ENCODE measurements at regions not wholly inside any gene's neighbourhood (a gene's known extent, or its start where the extent isn't known, plus 50 kb on each side); places are given as distances from the start of the nearest gene placed in this dataset.

GRCh38 chr4:158006990-158007389 lies 165.8 kb downstream of the GASK1B start:
- DNase-seq: peak in 1 of 3 experiments; percentile 5

GRCh38 chr4:158005021-158005420 lies 167.8 kb downstream of the GASK1B start:
- DNase-seq: no peak

DNA sequence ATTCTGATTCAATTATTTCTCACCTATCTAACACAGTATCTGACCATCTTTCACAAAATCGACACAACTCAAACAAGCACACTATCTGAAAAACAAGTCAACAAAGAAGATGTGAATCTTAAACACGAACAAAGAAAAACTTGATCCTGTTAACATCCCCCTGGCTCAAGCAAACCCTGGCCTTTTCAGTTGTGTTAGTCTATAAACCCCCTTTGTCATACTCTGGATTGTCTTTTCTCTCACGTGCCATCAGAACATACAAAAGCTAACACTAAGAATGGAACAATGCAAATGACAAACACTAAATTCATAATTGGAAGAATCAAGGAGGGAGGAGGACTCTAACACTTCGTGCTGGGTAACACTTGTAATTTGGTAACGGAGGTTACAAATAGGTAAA lies 168.7 kb downstream of the GASK1B start:
- no peak for DNase-seq

- peak in 1 of 3 experiments; percentile 9 for DNase-seq
Observed at GRCh38 chr4:158003212-158003611, 169.6 kb downstream of the GASK1B start.

GRCh38 chr4:158002173-158002572 lies 170.7 kb downstream of the GASK1B start:
- no peak for DNase-seq

DNA sequence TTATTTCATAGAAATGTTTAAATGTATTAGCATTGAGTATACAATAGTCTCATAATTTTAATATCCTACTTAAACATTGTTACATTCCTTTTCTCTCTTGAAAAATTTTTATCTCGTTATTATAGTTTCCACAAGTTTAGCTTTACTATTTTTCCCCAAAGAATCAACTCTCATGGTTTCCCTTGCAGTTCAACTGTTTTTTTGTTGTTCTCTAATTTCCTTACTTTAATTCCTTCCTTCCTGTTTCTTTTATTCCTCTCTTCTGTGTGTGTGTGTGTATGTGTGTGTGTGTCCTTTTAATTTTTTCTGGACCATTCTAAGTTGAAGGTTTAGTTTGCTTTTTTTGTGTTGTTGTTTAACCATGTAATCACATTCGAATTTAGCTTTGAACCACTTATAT lies 171.1 kb downstream of the GASK1B start:
- DNase-seq: no peak

DNA sequence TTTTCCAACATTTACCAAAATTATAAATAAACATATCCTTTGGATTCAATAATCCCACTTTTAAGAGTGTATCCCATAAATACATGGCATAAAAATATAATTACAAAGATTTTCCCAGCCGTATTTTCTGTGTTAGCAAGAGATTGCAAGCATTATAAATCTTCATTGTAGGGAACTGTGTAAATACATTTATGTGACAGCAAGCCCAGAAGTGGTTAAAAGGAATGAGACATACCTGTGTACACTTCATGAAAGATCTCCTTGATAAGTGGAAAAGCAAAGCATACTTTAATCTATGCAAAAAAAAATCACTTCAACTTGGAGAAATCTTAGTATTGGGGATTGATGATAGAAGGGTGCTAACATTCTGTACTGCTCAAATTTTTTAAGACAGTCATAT lies 173.1 kb downstream of the GASK1B start:
- peak in 1 of 3 experiments; percentile 7 for DNase-seq

GRCh38 chr4:157997296-157997695 lies 175.5 kb downstream of the GASK1B start:
- DNase-seq: no peak

GRCh38 chr4:157996061-157997028 lies 176.5 kb downstream of the GASK1B start:
- DNase-seq: peak in 1 of 3 experiments; percentile 49

DNA sequence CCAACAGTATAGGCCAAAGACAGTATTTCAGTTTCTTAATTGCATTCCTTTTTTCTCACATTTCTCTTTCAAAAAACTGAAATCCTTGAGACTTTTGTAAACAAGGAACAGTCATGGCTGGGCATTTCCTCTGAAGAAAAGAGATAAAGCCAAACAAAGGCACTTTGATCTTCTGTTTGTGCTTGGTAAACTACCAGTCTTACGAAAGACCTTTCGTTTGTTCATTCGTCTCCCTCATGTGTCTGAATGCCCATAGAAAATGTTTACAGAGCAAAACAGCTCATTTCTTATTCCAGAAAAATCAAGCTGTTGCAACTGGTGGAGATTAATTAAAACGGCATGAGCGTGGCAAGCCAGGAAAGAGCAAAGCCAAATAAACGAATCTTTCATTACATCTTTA lies 178.0 kb downstream of the GASK1B start:
- DNase-seq: peak in 1 of 3 experiments; percentile 30

DNA sequence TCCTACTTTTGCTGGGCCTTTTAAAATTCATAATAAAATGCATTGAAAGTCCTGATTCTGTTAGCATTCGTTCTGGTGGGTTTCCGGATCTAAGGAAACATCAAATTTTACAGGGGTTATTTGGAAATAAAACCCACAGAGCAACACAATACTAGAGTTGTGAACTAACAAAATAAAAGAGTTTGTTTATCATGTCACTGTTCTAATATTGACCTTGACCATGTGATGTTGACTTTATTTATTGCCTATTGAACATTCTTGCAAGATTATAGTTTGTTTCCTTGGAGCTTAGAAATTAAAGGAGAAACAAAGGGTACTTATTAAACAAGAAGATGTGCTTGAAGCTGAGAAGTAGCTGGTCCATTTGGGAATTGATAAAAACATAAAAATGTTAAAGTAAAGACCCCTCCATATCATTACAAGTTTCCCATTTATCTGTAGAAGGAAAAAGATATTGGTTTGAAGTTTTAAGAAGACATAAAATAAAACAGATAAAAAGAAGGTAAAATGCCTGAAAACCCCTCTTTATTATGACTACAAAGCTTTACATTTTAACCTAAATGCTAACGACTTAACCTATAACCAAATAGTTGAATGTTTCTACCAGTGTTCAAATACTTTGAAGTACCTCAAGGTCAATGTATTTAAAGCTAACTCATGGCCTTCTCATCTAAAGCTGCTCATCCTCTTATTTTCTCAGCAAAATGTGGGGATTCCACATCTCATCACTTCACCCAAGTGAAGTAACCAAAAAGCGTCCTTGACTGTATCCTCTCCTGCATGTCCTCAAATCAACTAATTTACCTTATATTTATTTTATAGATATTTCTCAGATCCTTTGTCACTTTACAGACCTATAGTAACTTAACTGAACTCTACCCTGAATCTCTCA lies 179.6 kb downstream of the GASK1B start:
- peak in 1 of 3 experiments; percentile 24 for DNase-seq

- peak; percentile 23 to 86 (median 37) for DNase-seq
Observed at GRCh38 chr4:157992038-157992705, 180.7 kb downstream of the GASK1B start.

DNA sequence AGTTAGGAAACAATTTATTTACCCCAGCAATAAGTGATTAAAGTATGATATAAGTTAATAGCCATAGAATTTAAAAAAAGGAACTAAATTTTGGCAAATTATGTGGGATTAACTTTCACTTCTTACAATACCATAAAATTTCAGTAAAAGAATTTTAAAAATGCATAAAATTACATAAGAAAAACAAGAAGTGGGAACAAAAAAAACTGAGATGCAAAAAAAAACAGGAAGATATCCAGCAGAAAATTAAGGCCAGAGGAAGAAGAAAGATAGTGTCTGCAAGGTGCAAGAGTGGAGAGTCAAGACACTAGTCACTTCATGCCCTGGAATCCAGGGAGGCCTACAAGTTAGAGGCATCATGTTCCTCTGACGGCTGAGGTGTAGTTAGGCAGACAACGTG lies 184.2 kb downstream of the GASK1B start:
- no peak for DNase-seq

DNA sequence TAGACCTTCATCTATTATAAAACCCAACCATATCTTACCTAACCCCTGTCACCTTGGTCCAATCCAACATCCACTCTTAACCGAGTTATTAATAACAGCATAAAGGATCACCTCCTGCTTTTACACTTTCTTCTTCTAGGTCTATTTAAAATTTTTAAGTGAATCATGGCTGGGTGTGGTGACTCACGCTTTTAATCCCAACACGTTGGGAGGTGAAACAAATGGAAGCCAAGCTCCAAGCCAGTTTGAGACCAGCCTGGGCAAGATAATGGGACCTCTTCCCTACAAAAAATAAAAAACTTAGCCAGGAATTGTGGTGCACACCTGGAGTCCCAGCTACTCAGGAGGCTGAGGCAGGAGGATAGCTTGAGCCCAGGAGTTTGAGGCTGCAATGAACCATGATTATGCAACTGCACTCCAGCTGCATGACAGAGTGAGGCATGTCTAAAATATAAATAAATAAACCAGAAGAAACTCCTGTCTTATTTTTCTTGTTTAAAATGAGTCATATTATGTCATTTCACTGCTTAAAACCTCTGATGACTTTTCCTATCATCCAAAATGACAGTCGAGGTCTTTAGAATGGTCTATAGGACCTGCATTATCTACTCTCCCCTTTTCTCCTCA lies 188.4 kb downstream of the GASK1B start:
- DNase-seq: no peak

GRCh38 chr4:157983300-157983699 lies 189.5 kb downstream of the GASK1B start:
- no peak for DNase-seq

- DNase-seq: no peak
Observed at GRCh38 chr4:157980158-157980557, 192.7 kb downstream of the GASK1B start.

DNA sequence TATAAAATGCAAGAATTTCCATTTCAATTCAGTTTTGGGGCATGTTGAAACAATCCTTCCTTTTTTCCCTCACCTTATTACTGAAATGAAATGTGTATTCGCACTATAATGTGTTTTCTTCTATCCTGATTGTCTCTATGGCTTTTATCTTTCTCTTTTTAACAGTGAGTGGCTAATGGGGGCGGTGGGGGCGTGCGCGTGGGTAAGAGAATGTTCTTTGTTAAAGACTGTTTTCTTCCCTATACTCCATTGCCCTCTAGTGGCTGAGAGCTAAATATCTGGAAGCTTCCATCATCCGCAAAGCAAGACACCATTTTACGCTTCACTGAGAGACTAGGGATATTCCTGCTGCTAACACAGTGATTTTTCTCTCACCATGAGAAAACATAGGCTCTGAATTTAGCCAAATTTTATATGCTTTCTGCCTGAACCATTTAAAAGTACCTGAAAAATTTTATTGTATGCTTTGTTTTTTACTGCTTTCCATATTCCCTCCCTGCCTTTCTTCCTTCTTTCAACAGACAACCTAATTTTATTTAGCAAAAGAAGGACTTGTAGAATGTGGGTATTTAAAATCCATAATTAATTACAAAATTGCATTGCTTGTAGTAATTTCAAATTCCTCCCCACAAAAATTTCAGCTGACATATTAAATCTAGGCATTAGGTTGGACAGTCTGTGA lies 194.0 kb downstream of the GASK1B start:
- peak; percentile 64 to 91 (median 67) for DNase-seq

GRCh38 chr4:157977086-157977485 lies 195.7 kb downstream of the GASK1B start:
- no peak for DNase-seq

- no peak for DNase-seq
Observed at GRCh38 chr4:157973297-157973696, 199.5 kb downstream of the GASK1B start.

- no peak for DNase-seq
Observed at GRCh38 chr4:157964463-157964862, 208.4 kb downstream of the GASK1B start.

GRCh38 chr4:157961229-157961990 lies 211.4 kb downstream of the GASK1B start:
- peak in 1 of 3 experiments; percentile 7 for DNase-seq

Measured in NCI-H1417 (cell line).